NCI-H460 (cell line): ENCODE measurements at regions not wholly inside any gene's neighbourhood (a gene's known extent, or its start where the extent isn't known, plus 50 kb on each side); places are given as distances from the start of the nearest gene placed in this dataset.

Experiments
- DNase-seq: peaks from one replicate; pipeline ENCODE4 v3.0.0-alpha.2; 2016; ENCODE audit warnings: low read depth; ENCODE audit errors: extremely low read depth

DNA sequence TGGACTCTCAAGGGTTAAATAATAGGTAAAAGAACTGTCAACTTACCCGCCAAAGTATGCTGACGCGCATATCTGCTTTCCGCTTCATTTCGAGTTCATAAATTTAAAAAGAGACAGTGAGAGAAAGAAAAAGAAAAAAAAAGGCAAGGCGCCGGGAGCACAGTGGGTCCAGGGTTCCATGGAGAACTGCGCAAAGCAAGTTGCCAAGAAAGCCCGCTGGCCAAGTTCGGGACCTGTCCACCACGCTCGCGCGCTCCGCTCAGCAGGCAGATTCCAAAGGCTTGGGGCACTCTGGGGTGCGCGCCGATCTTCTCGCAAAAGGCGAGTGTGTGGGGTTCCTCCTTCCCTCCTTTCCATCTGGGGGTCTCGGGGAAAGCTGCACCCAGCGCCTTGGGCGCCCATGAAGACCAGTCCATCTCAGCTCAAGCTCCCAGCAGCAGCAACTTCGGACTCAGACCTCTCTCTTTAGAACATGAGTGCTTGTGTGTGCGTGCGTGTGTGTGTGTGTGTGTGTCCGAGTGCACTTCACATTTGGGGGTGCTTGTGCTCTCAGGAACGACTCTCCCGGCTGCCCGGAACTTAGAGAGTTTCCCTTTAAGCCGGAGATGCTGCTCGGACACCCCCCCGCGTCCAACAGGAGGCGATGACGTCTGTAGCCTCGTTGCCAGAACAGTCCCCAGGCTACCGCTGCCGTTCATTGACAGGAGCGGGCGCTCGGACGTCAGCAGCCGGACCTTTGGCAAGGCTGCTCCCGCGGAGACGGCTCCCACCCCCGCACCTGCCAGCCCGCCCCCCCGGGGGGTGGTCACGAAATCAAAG is 180.0 kb downstream of the TBXT start:
- peak; percentile 97 for DNase-seq

DNA sequence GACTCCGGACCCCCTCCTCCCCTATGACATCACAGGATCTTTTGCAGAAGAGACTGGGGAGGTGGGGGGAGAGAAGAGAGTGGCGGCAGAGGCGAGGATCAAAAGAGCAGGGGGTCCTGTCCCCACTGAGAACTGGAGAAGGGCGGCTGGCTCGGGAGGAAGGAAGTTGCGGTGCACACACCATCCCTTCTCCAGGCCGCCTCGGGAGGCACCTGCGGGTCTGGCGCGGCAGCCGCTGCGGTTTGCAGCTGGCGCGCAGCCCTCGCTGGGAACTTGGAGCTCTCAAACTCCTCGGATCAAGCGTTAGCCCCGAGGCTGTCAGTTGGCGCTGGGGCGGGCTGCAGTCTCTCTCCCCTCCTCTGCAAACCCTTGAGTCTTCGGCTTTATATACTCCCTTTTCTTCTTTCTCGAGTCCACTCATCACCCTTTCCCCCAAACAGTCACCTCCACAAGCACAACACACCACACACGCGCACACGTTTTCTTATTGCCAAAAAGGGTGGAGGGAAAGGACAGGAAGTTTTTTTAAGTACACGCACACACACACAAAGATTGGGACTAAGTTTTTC is 180.7 kb downstream of the TBXT start:
- no peak for DNase-seq

DNA sequence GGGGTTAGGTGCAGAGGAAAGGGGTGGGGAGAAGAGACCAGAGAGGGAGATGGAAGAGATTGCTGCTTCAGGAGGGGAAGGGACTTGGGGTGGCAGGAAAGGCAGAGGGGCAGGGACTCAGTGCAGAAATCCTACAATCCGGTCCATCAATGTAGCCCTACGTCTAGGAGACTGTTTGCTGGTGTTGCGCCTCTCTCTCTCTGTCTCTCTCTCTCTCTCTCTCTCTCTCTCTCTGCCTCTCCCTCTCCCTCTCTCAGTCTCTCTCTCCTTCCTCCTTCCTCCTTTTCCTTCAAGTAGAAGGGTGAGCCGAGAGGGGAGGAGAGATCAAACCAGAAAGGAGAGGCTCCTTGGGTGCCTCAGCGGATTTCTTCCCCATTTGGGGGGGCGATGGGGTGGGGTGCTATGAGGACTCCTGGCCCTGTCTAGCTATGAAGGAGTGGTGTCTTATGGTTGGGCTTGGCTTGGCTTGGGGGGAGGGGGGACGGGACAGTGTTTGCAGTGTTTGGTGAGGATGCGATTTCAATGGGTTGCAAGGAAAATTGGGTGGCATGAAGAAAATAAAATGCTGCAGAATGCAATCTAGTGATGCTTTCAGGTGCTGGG is 181.2 kb downstream of the TBXT start:
- no peak for DNase-seq

DNA sequence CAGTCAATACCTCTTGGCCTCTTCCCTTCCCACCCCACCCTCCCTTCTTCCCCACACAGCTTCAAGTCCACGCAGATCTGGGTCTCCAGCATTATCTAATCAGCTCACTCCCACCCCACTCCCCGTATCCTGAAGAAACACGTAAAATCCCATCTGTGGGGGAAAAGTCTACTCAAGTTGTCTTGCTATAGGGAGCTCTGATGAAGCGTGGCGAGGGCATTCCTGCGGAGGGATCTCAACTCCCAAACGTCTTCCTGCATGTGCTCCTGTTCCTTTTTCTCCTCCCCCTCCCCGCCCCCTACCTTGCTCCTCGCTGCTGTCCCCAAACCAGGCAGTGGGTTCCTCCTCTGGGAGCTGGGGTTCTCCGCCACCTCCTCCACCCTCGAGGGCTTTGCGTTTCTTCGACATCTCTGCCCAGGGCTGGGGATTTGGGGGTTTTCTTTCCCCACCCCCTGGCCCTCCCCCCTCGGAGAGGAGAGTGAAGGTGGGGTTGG is 181.8 kb downstream of the TBXT start:
- no peak for DNase-seq

DNA sequence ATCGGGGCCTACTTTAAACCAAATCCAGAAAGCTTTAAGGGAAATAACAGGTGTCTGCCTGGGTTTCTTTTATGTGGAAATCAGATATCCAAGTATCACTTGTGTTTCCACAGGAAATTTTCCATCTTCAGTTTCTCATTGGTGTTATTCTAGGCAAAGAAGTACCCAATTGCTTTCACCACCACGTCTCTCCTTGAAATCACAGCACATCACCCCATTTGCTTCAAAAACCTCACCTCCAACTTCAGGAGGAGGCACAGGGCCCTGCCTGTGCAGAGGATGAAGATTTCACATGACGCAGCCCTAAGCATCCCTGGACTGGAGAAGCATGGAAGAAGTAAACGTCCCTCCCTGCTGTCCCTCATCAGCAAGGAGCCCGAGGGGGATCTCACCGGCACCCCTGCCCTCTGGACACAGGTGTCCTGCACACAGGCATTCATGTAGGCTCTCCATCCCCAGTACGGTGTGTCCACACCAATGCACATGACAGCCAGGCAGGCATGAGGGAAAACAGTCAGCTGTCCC is 182.3 kb downstream of the TBXT start:
- no peak for DNase-seq

DNA sequence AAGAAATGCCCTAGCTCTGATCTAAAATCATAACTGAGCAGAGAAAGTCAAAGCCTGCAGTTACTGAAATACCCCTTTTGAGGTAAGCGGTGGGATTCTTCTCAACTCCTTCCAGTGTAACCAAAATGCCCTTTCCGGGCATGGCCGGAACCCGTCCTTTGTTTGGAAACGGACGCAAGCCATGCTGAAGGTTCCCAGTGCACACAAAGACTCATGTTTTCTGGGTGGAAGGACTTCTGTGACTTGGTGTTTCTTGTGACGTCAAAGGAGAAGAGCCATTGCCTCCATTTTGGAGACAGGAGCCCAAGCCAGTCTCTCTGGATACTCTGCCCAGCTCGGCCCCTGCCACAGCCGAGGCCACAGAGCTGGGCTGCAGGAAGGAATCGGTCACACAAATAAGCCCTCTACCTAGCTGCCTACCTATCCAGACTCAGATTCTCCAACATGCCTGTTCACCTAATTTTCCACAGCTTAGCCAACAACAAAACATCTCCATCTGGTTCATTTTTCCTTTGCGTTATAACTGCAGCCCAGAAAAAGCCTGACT is 182.8 kb downstream of the TBXT start:
- DNase-seq, result peak; percentile 76

DNA sequence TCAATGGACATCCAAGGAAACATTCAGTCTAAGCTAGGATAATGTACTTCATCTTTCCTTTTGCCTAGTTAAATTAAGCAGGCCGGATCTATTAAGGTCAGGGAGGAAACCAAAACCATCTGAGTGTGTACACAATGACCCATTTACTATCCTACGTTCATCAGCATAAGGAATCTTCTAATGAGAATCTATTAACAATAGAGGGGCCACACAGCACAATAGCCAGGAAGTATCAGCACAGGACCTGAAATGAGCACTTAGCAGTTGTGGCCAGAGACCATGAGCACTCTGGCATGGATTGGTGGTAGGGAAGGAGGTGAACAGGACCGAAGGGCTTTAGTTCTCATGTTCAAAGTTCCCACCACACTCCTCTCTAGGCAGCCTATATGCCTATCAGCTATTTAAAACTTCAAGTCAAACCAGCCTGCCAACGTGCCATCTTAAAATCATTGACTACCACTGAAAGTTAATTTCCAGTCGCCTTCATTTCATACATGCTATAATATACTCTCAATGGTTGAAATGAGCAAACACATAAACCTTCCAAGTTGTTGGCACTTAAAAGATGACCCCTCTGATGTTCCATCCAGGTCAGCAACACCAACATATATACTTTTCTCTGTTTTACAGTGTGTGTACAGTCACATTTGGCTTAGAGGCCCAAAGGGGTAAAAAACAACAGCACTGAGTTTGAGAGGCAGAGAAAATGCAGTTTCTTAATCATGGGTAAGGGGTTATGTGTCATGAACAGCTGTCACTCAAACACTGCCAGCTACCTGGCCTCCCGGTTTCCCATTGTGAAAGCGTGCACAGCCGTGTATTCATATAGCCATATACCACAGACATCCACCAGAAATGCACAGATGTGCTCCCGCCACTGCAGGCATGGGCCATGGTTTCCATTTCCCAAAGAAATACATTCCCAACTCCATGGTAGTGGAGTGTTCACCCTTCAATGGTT is 184.3 kb downstream of the TBXT start:
- no peak for DNase-seq

DNA sequence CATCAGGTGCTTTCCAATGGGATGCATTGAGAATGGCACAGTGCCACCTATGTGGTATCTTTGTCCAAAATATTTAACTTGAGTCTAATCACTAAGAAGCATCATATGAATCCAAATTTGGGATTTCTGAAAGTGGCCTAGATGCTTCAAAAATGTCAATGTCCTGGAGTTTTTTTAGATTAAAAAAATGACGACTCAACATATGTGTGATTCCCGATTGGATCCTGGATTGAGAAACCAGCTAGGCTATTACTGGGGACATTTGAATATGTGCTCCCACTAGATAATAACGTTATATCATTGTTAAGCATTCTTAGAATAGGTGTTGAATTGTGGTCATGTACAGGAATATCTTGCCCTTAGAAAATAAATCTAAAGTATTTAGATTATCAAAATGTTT is 189.2 kb downstream of the TBXT start:
- DNase-seq, result no peak

DNA sequence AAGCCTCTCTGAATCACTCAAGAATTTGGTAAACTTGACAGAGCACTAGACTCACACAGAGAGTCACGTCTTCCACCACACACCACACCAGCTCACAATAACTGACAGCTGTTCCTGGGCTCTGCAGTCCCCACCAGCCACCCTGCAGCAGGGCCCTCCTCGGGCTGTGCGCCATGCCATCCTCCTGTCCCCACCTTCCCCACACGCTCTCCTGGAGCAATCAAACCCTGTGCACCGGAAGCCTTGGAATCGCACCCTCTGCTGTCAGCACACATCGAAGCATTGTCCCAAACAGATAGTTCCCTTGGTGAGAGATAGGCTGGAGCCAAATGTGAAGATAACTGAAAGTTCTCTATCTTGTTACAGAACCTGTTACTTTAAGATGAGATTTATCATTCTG is 191.0 kb downstream of the TBXT start:
- DNase-seq, result no peak

DNA sequence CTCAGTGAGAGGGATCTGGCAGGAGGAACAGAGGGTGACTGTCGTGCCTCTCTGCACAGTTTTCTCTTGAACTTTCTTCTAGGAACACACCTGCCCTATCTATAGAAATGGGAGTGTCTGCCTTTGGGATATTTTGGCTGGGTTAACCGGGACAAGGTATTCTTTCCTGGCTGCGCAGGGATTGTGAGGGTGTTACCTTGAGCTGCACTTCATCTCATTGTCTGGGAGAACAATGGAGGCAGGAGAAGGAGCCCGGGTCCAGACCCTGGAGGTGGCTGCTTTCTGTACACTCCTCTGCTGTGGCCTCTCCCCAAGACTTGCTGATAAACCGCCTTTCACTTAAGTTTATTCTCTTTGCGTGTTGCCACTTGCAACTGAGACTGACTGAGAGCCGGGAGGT is 192.8 kb downstream of the TBXT start:
- DNase-seq, result no peak

DNA sequence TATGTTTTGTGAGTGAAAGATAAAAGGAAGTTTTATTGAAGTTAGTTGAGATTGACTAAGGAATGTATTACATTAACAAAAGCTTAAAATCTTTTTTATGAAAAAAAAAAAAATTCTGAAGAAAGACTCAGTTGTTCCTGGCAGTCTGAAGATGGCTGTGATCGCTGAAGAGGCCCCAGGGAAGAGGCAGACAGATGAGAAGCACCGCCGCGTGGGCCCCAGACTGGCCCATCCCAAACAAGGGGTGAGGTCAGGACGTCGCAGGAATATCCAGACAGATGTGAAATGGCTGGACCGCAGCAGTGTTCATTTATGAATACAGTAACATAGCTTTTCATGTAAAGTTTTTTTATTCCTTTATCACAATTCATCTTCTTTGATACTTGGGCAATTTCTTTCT is 194.2 kb downstream of the TBXT start:
- no peak for DNase-seq

DNA sequence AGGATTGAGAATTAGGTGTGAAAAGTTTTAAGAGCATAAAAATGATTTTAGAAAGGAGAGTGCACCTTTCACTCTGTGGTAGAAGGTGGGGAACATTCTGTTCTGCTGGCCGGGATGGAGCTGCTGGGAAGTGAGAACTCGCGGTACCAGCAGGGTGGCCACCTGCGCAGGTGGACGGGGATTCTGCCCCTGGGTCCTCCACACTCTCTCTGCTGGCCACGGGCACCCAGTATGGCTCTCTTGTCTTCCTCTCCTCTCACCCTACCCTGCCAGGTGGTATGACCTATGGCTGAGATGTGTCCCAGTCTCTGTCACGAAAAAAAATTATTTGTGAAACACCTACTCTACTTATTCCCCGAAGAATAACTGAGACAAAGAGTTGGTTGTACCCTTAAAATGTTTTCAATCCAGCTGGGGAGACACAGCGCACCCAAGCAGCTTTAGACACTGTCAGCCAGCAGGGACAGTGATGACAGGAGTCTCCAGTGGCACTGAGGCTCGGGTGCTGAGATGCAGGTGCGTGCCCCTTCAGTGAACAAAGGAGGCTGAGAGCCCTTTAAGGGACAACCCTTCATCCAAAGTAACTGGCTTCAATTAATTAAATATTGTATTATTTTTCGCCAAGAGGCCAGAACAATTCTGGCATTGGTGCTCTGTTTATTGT is 195.4 kb downstream of the TBXT start:
- DNase-seq, result no peak

DNA sequence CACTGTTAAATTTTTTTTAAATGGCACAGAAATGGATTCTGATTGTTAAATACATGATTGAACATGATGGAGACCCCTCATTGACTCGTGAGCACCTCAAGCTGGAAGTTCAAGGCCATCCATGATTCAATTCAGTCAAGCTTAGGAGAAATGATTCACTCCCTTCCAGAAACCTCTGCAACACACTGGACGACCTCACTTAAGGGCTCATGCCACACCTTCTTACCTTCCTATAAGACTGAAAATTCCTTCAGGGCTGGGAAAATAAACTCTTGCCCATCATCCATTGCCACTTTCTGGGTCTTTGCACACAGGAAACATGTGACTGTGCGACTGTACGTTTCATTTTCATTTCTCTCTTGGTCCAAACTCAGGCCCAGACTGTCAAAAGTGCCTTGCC is 196.4 kb downstream of the TBXT start:
- DNase-seq, result no peak

DNA sequence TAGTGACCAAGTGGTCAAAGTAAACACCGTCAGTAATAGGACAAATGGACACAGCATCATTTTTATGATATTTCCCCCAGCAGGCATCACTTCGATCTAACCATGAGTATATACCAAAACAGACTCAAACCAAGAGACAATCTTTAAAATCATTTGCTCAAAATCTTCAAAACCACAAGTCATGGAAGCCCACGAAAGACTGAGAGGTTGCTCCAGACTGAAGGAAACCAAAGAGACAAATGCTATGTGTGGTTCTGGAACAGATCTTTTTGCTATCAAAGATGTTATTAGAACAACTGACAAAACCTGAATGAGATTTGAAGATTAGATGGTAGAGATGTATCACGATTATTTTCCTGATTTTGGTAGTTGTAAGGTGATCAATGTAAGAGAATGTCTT is 197.7 kb downstream of the TBXT start:
- no peak for DNase-seq

DNA sequence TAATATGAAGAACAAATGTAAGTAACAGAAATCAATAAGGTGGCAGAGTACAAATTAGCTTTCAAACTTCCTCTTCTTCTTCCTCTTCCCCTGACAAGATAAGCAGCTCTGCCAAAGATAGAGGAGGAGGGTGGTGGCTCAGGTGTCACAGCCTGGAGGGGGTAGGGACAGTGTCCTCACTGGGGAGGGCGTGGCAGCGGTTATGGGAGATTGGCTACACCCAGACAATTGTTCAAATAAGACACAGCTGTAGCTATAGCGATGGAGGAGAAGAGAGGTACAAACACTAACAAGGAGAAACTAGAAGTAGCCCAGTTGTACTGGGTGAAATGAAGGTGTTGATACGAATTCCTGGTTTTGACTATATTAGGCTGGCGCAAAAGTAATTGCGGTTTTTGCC is 198.5 kb downstream of the TBXT start:
- DNase-seq, result no peak

DNA sequence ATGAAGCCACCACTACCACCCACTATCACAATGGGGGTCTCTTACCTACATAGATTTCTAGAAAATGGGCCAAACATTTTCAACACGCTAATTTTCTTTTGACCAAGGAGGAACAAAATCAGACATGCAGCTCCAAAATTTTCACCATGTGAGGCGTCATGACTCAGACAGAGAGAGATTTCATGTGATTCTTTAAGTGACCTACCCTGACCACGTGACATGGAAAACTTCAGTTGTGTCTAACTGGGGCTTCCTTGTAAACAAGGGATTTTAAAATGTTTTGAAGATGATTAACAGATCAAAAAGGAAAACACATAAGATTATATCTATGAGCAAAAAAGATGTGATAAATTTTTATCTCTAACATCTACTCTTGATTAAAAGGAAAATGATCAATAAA is 199.2 kb downstream of the TBXT start:
- no peak for DNase-seq

DNA sequence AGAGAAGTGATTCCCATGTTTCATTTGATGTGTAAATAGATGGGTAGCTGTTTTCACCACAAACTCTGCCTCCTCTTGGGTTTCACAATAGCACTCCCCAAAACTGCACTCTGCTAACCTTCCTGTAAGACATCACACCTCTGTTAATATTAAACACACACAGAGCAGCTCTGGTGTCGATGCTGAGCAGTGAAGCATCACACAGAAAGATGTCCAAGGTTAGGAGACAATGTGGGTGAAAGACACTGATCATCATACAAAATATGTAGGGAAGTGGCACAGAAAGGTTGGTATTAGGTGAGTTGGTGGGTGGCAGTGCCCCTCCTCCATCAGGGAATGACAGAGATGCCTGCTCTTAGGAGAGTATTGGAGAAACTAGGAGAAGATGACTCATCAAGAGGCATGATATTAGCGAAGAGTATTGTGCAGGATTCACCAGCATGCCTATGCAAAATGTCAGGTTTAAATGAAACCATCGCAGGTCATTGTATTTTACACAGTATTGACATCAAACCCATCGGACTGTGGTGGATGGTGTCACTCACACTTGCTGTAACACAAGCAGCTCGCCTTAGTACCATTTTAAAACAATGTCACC is 199.7 kb downstream of the TBXT start:
- no peak for DNase-seq

DNA sequence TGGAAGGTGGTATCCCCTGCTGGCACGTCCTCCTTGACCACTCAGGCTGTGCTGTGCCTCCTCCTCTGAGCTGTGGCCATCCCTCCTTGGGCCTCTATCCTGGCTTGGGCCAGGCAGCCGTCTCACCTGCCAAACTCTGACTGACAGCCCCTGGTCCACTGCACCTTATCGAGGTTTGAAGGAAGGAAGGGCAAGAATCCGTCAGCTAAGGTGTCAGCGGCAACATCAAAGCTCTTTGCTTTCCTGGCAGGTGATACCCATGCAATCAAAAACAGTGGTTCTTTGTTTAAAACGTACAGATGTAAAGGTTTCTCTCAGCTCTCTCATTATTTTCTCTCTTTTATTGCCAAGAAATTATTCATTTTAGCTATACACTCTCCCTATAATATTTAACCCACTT is 203.9 kb downstream of the TBXT start:
- DNase-seq, result no peak

DNA sequence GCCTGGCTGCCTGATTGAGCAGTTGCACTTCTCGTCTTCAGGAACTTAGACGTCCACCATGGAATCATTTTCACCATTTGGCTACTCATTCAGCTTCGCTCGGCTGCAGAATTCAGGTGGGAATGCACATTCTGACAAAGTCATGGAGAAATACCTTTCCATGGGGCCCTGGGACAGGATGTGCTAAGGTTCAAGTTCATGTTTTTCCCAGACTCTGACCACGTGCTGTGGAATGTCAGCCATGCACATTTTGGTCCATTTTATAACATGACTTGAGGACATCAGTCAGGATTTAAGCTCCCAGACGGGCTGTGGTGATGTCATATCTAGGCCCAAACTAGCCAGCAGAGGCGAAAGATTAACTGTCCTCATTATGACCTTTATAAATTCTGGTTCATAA is 205.3 kb downstream of the TBXT start:
- DNase-seq, result no peak
